GM18868 (cell line): ENCODE measurements at regions not wholly inside any gene's neighbourhood (a gene's known extent, or its start where the extent isn't known, plus 50 kb on each side); places are given as distances from the start of the nearest gene placed in this dataset.
"Not testable (repeated sequence)": the region's sequence is repeated elsewhere in the genome, so short reads cannot be mapped to it uniquely, and the experiment has no call there.

ENCODE experiments used
- ATAC-seq: cut with Tn5 transposase; IDR thresholded peaks from one replicate; pipeline ENCODE4 v1.9.1; 2021; ENCODE audit warnings: mild to moderate bottlenecking, moderate library complexity; ENCODE audit not compliant: unreplicated experiment

GRCh38 chr12:46942579-46942978 lies 116.8 kb upstream of the SLC38A4 start:
- ATAC-seq: no peak

GRCh38 chr12:46944088-46944487 lies 118.3 kb upstream of the SLC38A4 start:
- no peak for ATAC-seq

GRCh38 chr12:46944771-46945170 lies 119.0 kb upstream of the SLC38A4 start:
- ATAC-seq: no peak

- no peak for ATAC-seq
These were observed 119.8 kb upstream of the SLC38A4 start for GRCh38 chr12:46945591-46945990.

- ATAC-seq: no peak
These were observed 120.3 kb upstream of the SLC38A4 start for GRCh38 chr12:46946137-46946536.

- ATAC-seq: no peak
These were observed 123.2 kb upstream of the SLC38A4 start for GRCh38 chr12:46948936-46949545.

- ATAC-seq: no peak
These were observed 124.3 kb upstream of the SLC38A4 start for GRCh38 chr12:46950094-46950493.

GRCh38 chr12:46952880-46953483 lies 126.4 kb upstream of the PCED1B start:
- no peak for ATAC-seq

- ATAC-seq: no peak
These were observed 122.9 kb upstream of the PCED1B start for GRCh38 chr12:46956451-46957035.

GRCh38 chr12:46958053-46958452 lies 121.4 kb upstream of the PCED1B start:
- no peak for ATAC-seq

- ATAC-seq: no peak
These were observed 120.7 kb upstream of the PCED1B start for GRCh38 chr12:46958599-46959290.

- ATAC-seq: no peak
These were observed 119.9 kb upstream of the PCED1B start for GRCh38 chr12:46959502-46959901.

GRCh38 chr12:46960681-46961080 lies 118.7 kb upstream of the PCED1B start:
- ATAC-seq: no peak

- ATAC-seq: no peak
These were observed 116.2 kb upstream of the PCED1B start for GRCh38 chr12:46963191-46963590.

- ATAC-seq: no peak
These were observed 115.1 kb upstream of the PCED1B start for GRCh38 chr12:46963977-46964971.

GRCh38 chr12:46965137-46965536 lies 114.3 kb upstream of the PCED1B start:
- no peak for ATAC-seq

GRCh38 chr12:46965880-46966279 lies 113.5 kb upstream of the PCED1B start:
- no peak for ATAC-seq

- no peak for ATAC-seq
These were observed 108.8 kb upstream of the PCED1B start for GRCh38 chr12:46970636-46971035.

- ATAC-seq: not testable (repeated sequence)
These were observed 105.5 kb upstream of the PCED1B start for GRCh38 chr12:46973937-46974336.

- ATAC-seq: no peak
These were observed 101.5 kb upstream of the PCED1B start for GRCh38 chr12:46977871-46978375.

- ATAC-seq: no peak
These were observed 97.8 kb upstream of the PCED1B start for GRCh38 chr12:46981622-46982021.
